GM18520 (cell line): ENCODE measurements at regions not wholly inside any gene's neighbourhood (a gene's known extent, or its start where the extent isn't known, plus 50 kb on each side); places are given as distances from the start of the nearest gene placed in this dataset.

Source experiments
- ATAC-seq: cut with Tn5 transposase; IDR thresholded peaks from one replicate; pipeline ENCODE4 v1.9.1; 2021; ENCODE audit not compliant: unreplicated experiment

DNA sequence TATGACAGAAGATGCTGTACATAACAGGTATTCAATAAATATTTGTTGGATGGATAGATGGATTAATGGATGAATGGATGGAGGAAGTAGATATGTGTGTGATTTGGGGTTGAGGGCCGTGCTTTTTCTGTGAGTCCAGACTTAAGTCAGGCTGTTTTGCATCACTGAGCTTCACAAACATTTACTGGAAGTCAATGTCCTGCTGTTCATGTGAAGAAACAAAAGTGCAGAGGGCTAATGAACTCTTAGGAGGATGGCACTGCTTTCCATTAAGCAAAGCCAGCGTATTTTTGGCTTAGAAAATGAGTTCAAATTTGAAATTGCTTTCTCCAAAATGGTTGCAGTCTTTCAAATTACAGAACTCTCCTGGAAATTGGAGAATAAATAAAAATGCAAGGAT is 260.6 kb upstream of the SASH1 start:
- ATAC-seq: no peak

DNA sequence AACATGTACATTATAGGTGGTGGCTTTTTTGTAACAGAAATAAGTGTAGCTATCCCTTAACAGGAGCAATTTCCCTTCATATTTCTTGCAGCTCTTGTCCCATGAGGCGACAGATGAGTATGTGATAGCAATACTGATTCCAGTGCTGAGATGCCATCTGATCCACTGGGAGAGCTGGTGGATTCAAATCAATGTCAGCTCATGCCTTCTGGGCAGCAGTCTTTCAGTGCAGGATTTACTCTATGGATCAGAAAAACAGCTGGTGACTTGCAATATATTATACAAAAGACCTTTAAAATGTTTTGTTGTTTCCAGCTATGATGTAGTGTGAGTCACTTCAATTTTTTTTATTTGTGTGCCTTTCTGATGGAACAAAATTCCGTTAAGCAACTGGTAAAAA is 259.9 kb upstream of the SASH1 start:
- ATAC-seq: no peak

DNA sequence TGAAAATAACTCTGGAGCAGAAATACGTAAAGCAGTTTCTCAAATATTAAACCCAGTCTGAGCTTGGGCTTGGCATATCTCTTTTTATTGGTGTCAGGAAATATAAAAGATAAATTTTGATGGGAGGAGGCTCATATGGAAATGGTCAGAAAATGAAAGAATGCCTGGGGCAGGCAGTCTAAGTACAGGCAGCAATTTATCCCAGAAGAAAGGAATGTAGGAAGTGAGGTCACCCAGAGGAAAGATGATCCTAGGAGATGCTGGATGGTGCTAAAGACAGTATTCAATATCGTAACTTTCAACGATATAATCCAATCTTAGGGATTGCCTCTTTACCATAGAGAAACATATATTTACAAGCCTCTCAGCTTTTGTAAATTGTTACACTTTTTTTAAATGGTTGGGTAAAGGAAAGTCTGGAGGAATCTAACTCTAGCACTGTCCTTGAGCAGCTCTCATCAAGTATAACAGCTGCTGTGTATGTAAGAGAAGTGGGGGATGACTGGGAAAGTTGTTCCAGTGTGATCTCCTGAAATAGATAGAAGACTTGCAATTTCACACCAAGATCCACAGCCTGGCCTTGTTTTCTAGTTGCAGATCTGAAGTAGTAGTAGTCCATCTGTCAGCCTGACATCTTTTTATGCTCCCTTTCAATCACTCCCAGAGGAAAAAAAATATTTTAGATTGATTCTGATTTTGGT is 256.9 kb upstream of the SASH1 start:
- ATAC-seq: no peak

DNA sequence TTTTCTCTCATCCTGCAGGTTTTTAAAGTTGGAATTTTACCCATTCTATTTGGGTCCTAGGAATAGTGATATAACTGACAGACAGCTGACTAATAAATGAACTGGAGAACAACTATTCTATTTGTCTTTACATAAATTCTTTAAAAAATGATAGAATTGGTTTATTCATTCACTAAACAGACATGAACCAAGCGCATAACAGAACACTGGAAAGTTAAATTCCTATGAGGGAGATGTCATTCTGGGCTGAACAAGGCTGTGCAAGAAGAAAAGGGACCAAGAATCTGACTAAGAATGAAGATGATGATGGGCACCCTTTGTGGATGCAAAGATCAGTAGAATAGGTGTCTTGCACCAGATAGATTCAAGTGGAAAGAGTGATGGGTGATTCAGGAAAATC is 256.3 kb upstream of the SASH1 start:
- ATAC-seq: no peak

GRCh38 chr6:148086843-148087242 is 255.8 kb upstream of the SASH1 start:
- no peak for ATAC-seq

- ATAC-seq: no peak
These were observed 255.0 kb upstream of the SASH1 start for GRCh38 chr6:148087659-148088058.

DNA sequence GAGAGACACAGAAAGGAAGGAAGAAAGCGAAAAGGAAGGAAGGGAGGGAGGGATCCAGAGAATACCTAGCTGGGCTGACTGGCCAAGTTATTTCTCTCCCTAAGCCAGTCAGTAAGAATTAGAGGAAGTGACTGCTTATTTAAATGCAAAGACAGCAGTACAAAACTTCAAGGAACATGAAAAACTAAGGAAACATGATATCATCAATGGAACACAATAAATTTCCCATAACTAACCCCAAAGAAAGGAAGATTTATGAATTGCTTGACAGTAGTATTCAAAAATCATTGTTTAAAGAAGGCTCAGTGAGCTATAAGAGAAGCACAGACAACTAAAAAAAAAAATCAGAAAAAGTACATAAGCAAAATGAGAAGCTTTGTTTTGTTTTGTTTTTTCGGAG is 252.3 kb upstream of the SASH1 start:
- ATAC-seq: no peak

DNA sequence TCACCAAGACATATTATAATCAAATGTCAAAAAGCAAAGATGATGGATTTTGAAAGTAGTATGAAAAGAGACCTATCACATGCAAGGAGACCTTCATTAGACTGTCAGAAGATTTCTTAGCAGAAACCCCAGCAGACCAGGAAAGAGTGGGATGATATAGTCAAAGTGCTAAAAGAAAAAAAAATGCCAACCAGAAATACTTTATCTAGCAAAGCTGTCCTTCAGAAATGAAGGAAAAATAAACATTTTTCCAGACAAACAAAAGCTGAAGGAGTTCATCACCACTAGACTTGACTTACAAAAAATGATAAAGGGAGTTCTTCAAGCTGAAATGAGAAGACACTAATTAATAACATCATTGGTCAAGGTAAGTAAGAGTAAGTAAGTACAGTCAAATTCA is 251.2 kb upstream of the SASH1 start:
- ATAC-seq: no peak

DNA sequence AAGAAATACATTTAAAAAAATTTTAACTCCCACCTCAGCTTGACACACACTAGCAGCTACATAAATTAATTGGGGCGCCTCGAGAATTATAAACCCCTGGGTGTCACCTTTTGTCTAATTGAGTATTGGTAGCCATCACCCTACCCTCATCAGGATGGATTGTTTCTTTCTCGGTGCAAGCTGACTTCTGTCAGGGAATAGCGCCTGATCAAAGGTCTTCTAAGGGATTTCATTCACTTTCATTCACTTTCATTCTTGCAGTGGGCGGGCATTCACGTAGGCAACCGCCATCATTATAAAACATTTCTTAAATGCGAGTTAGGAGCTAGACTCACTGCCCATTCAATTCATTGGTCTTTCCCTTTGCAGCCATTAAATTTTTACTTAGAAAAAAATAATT is 239.2 kb upstream of the SASH1 start:
- ATAC-seq: no peak

GRCh38 chr6:148104131-148104530 is 238.5 kb upstream of the SASH1 start:
- ATAC-seq: no peak

- ATAC-seq: no peak
These were observed 236.9 kb upstream of the SASH1 start for GRCh38 chr6:148105695-148106094.

- no peak for ATAC-seq
These were observed 234.7 kb upstream of the SASH1 start for GRCh38 chr6:148107911-148108310.

GRCh38 chr6:148109732-148110131 is 232.9 kb upstream of the SASH1 start:
- ATAC-seq: no peak

DNA sequence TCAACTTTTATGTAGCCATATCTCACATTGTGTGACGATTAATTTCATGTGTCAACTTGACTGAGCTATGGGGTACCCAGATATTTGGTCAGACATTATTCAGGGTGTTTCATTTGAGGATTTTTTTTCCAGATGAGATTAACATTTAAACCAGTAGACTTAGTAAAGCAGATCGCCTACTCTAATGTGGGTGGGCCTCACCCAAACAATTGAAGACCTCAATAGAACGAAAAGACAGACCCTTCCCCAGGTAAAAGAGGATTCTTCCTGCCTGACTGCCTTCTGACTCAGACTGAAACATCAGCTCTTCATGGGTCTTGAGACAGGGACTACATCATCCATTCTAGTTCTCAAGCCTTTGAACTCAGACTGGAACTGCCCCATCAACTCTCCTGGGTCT is 231.7 kb upstream of the SASH1 start:
- ATAC-seq: no peak

GRCh38 chr6:148112851-148113319 is 229.8 kb upstream of the SASH1 start:
- no peak for ATAC-seq

DNA sequence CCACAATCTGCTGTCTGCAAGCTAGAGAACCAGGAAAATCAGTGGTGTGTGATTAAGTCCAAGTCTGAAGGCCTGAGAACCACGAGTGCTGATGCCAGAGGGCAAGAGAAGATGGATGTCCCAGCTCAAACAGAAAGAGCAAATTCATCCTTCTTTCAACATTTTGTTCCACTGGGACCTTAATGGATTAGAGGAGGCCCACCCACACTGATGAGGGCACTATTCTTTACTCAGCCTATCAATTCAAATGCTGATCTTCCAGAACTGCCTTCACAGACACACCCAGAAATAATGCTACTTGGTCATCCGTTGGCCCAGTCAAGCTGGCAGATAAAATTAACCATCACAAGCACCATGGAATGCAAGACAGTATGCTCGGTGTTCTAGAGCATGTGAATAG is 226.6 kb upstream of the SASH1 start:
- no peak for ATAC-seq

DNA sequence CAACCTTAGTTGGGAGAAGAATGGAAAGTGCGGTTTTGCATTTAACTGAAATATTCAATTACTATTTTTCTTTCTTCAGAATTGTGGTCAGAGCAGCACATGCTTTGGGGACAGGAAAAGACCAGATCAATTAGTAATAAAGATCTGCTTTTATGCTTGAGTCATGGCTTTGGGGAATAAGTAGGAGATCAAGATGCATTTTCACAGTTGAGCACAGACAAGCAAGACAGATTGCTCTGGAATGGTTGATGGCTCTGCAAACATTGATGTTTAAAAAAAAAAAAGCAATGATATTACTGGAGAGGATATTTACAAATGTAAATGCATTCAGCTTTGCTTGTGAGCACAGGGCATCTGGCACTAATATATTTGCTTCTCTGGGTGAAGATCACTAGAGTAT is 224.4 kb upstream of the SASH1 start:
- ATAC-seq: no peak

DNA sequence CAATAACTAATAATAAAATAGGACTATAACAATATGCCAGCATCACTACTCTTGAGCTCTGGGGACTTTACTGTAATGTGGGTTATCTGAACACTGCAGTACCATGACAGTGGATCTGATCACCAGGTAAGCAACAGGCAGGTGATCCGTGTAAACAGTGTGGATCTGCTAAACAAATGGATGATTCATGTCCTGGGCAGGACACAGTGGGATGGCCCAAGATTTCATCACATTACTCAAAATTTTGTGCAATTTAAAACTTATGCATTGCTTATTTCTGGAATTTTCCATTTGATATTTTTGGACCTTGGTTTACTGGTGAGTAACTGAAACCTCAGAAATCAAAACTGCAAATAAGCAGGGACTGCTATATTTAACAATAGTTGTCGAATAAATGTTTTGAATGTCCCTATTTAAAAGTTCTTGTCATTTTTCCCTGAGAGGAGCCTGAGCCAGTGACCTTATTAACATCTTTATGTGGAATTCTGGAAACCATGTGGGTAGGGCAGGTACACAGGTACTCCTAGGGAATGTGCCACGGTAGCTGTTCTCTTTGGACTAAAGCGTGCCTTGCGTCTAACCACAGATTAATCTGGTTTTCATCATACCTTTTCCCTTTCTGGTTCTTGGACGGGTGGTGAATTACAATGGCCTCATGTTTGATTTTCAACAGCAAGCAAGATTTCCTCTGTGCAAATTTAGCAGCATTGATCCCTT is 214.5 kb upstream of the SASH1 start:
- ATAC-seq: no peak

GRCh38 chr6:148134592-148134991 is 208.0 kb upstream of the SASH1 start:
- no peak for ATAC-seq

GRCh38 chr6:148136586-148136985 is 206.1 kb upstream of the SASH1 start:
- no peak for ATAC-seq

DNA sequence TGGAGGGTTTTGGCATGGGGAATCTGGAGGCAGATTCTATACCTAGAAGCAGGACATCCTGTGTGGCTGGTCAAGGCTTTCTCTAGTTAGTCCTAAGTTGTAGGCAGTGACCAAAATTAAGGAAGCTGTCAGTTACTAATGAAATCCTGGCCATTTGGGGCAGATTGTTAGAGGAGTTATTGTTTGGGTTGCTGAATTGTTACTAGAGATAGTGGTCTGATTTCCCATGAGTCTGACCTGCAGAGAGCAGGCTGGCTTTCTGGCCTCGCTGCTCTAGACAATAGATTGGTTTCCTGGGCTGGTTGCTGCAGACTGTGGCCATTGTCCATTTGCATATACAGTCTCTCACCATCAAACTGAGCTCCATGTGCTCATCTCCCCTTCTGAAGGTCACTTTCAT is 205.0 kb upstream of the SASH1 start:
- no peak for ATAC-seq

- no peak for ATAC-seq
These were observed 204.1 kb upstream of the SASH1 start for GRCh38 chr6:148138573-148138972.
